Tibial nerve (tissue), 3 donors: ENCODE measurements at regions not wholly inside any gene's neighbourhood (a gene's known extent, or its start where the extent isn't known, plus 50 kb on each side); places are given as distances from the start of the nearest gene placed in this dataset.

Source experiments
- POLR2A ChIP-seq, 2 donors: fragments of 450-650 bp; IDR thresholded peaks; one replicate each; pipeline ENCODE4 v1.6.1; 2017; ENCODE audit warnings: antibody characterized with exemption in 2 of 2, mild to moderate bottlenecking in 2 of 2, moderate library complexity in 2 of 2
- TF ChIP-seq, protein P1 (sequence below), 5 experiments: fragments of 200-600 bp in 3 of 5; fragments of 450-650 bp in 2 of 5; sonication (generic) in 3 of 5; IDR thresholded peaks; one replicate each; pipeline ENCODE4 v1.5.1; 2016 to 2019; ENCODE audit warnings: antibody characterized with exemption in 5 of 5, mild to moderate bottlenecking in 3 of 5, moderate library complexity in 2 of 5

DNA sequence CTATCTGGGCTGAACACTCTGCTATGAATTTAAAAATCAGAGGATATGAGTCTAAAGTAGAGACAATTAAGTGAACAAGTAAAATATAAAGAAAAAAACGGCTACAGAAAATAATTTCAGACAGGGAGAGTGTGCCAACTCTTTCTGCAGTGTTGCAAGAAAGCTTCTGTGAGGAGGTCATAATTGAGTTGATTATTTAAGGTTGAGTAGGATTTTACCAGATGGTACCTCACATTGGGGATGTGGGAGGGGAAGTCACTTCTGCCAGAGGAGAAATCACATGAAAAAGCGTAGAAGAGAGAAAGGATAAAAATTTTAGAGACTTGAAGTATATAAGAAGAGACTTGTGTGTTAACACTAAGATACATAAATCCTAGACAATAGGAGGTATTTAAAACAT is 238.0 kb upstream of the NCAM2 start:
- TF ChIP-seq, protein P1, sequence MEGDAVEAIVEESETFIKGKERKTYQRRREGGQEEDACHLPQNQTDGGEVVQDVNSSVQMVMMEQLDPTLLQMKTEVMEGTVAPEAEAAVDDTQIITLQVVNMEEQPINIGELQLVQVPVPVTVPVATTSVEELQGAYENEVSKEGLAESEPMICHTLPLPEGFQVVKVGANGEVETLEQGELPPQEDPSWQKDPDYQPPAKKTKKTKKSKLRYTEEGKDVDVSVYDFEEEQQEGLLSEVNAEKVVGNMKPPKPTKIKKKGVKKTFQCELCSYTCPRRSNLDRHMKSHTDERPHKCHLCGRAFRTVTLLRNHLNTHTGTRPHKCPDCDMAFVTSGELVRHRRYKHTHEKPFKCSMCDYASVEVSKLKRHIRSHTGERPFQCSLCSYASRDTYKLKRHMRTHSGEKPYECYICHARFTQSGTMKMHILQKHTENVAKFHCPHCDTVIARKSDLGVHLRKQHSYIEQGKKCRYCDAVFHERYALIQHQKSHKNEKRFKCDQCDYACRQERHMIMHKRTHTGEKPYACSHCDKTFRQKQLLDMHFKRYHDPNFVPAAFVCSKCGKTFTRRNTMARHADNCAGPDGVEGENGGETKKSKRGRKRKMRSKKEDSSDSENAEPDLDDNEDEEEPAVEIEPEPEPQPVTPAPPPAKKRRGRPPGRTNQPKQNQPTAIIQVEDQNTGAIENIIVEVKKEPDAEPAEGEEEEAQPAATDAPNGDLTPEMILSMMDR (IDR thresholded peaks at IDR 0.05), result no peak
- TF ChIP-seq POLR2A (IDR thresholded peaks at IDR 0.05), result no peak
